ENCODE measurements at regions not wholly inside any gene's neighbourhood (a gene's known extent, or its start where the extent isn't known, plus 50 kb on each side); places are given as distances from the start of the nearest gene placed in this dataset.

DNA sequence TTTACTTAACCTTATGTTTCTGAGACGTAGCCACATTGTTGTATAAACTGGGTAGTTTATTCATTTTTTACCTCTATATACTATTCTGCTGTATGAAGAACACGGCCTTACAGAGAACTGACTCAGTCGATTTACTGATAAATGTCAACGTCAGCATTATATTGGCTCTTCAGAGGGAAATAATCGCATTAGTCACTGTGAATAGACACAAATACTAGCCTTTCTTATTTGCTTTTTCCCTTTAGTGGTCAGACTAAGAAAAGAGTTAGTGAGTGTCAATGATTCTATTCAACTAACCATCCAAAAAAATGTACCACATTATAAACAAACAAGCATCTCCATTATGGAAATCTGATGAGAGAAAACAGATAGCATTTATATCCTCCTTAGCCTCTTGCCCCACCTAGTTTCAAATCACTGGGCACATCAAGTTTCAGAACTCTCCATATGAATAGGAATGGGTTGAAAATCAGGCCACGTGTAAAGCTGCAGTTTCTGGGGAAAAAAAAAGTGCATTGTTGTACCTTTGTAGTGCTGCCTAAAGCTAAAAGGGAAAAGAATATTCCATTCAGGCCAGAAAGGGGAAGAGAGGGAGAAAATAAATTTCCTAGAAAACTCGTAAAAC, 146.7 kb upstream of the VCX3A start:
- Histone ChIP-seq H3K4me3 (ENCODE audit: control insufficient read depth in 1 of 7, extremely low read depth in 1 of 7, insufficient read depth in 4 of 7, low read depth in 2 of 7, low read length in 6 of 7) (no peak overlapping the region), H3K9me3 (ENCODE audit: control extremely low read depth in 1 of 5, control insufficient read depth in 4 of 5, insufficient read depth in 2 of 5, low read depth in 1 of 5, low read length in 4 of 5) (no peaks in the 10 kb centered on the region), H3K27me3 (replicated peaks in 2 of 5; ENCODE audit: control insufficient read depth in 4 of 5, insufficient read depth in 5 of 5, low read length in 4 of 5) (no peaks in the 10 kb centered on the region), H3K27ac (ENCODE audit: insufficient read depth in 1 of 2, low read depth in 1 of 2, low read length in 2 of 2, poor library complexity in 1 of 2, severe bottlenecking in 2 of 2) (no peak overlapping the region), H3K4me1 (ENCODE audit: control extremely low read depth in 1 of 4, control insufficient read depth in 4 of 4, insufficient read depth in 4 of 4, low read length in 3 of 4) (no peaks in the 10 kb centered on the region), H3K36me3 (ENCODE audit: control insufficient read depth in 4 of 4, insufficient read depth in 4 of 4, low read length in 3 of 4) (no peaks in the 10 kb centered on the region)
- ChIA-PET CTCF (no interaction called here), POLR2A (no interaction called here)
- DNase-seq: no peak
- 76% methylated on average over 4 of the region's 7 CpGs for WGBS (ENCODE audit: insufficient coverage)

DNA sequence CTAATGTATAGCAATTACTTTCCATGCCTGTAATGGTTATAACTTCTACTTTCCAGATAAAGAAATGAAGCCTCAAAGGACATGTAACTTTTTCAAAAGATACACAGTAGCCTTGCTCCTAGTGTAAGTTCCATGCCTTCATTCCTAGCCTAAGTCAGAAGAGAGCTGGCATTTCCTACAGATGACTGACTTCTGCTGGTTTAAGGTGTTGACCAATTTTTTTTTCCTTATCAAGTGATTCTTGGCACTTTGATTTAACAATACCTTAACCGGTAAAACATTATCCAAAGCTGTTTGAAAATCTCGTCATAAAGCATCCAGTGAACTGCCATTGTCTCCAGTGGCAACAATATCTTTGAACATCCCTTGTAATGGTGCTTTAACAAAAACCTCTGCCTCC, 145.1 kb upstream of the VCX3A start:
- Histone ChIP-seq H3K27ac (ENCODE audit: insufficient read depth in 1 of 2, low read depth in 1 of 2, low read length in 2 of 2, poor library complexity in 1 of 2, severe bottlenecking in 2 of 2) (no peak overlapping the region), H3K4me3 (ENCODE audit: control insufficient read depth in 1 of 7, extremely low read depth in 1 of 7, insufficient read depth in 4 of 7, low read depth in 2 of 7, low read length in 6 of 7) (no peak overlapping the region), H3K4me1 (ENCODE audit: control extremely low read depth in 1 of 4, control insufficient read depth in 4 of 4, insufficient read depth in 4 of 4, low read length in 3 of 4) (no peaks in the 10 kb centered on the region), H3K27me3 (replicated peaks in 2 of 5; ENCODE audit: control insufficient read depth in 4 of 5, insufficient read depth in 5 of 5, low read length in 4 of 5) (no peaks in the 10 kb centered on the region), H3K9me3 (ENCODE audit: control extremely low read depth in 1 of 5, control insufficient read depth in 4 of 5, insufficient read depth in 2 of 5, low read depth in 1 of 5, low read length in 4 of 5) (no peaks in the 10 kb centered on the region), H3K36me3 (ENCODE audit: control insufficient read depth in 4 of 4, insufficient read depth in 4 of 4, low read length in 3 of 4) (no peaks in the 10 kb centered on the region)
- 95% methylated on average over 2 of the region's 2 CpGs for WGBS (ENCODE audit: insufficient coverage)
- DNase-seq: no peak
- POLR2A ChIA-PET: no interaction called here
- CTCF ChIA-PET: no interaction called here

DNA sequence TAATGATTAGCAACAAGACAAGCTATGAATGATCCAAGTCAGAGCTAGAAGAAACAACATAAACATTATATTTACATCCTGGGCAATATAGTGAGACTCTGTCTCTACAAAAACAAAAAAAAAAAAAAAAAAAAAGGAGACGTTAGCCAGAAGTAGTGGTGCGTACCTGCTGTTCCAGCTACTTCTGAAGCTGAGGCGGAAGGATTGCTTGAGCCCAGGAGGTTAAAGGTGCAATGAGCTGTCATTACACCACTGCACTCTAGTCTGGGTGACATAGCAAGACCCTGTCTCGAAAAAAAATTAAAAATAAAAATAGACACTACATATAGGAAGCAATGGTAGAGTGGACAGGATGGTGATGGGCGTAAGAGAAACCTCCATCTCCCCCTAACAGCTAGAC, 144.6 kb upstream of the VCX3A start:
- H3K27me3 ChIP-seq (replicated peaks in 2 of 5; ENCODE audit: control insufficient read depth in 4 of 5, insufficient read depth in 5 of 5, low read length in 4 of 5): no peaks in the 10 kb centered on the region
- no peaks in the 10 kb centered on the region for H3K9me3 ChIP-seq (ENCODE audit: control extremely low read depth in 1 of 5, control insufficient read depth in 4 of 5, insufficient read depth in 2 of 5, low read depth in 1 of 5, low read length in 4 of 5)
- H3K4me3 ChIP-seq (ENCODE audit: control insufficient read depth in 1 of 7, extremely low read depth in 1 of 7, insufficient read depth in 4 of 7, low read depth in 2 of 7, low read length in 6 of 7): no peak overlapping the region
- ChIA-PET CTCF (no interaction called here), POLR2A (no interaction called here)
- WGBS (ENCODE audit: insufficient coverage): no CpG with 5 or more reads among the region's 5 CpGs
- DNase-seq: no peak
- H3K4me1 ChIP-seq (ENCODE audit: control extremely low read depth in 1 of 4, control insufficient read depth in 4 of 4, insufficient read depth in 4 of 4, low read length in 3 of 4): no peaks in the 10 kb centered on the region
- no peak overlapping the region for H3K27ac ChIP-seq (ENCODE audit: insufficient read depth in 1 of 2, low read depth in 1 of 2, low read length in 2 of 2, poor library complexity in 1 of 2, severe bottlenecking in 2 of 2)
- no peaks in the 10 kb centered on the region for H3K36me3 ChIP-seq (ENCODE audit: control insufficient read depth in 4 of 4, insufficient read depth in 4 of 4, low read length in 3 of 4)

DNA sequence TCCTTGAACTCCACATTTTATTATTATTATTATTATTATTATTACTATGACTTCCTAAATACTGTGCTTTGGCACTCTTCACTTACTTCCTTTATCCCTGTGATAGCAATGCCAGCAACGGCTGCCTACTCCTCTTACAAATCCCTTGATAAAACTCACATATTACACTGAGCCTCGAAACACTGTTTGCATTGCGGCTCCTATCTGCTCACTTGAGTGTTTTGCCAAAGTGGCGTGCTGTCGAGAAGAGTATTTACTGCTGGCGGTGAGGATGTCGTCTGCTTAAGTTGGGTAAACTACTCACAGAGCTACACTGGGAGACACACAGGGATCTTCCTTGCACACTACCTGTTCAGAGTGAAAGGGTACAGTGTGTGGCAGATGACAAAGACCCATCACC, 143.4 kb upstream of the VCX3A start:
- H3K36me3 ChIP-seq (ENCODE audit: control insufficient read depth in 4 of 4, insufficient read depth in 4 of 4, low read length in 3 of 4): no peaks in the 10 kb centered on the region
- H3K4me3 ChIP-seq (ENCODE audit: control insufficient read depth in 1 of 7, extremely low read depth in 1 of 7, insufficient read depth in 4 of 7, low read depth in 2 of 7, low read length in 6 of 7): no peak overlapping the region
- CTCF ChIA-PET: no interaction called here
- 82% methylated on average over 5 of the region's 7 CpGs for WGBS (ENCODE audit: insufficient coverage)
- no peak for DNase-seq
- no peaks in the 10 kb centered on the region for H3K4me1 ChIP-seq (ENCODE audit: control extremely low read depth in 1 of 4, control insufficient read depth in 4 of 4, insufficient read depth in 4 of 4, low read length in 3 of 4)
- POLR2A ChIA-PET: no interaction called here
- no peaks in the 10 kb centered on the region for H3K27me3 ChIP-seq (replicated peaks in 2 of 5; ENCODE audit: control insufficient read depth in 4 of 5, insufficient read depth in 5 of 5, low read length in 4 of 5)
- H3K9me3 ChIP-seq (ENCODE audit: control extremely low read depth in 1 of 5, control insufficient read depth in 4 of 5, insufficient read depth in 2 of 5, low read depth in 1 of 5, low read length in 4 of 5): no peaks in the 10 kb centered on the region
- no peak overlapping the region for H3K27ac ChIP-seq (ENCODE audit: insufficient read depth in 1 of 2, low read depth in 1 of 2, low read length in 2 of 2, poor library complexity in 1 of 2, severe bottlenecking in 2 of 2)

DNA sequence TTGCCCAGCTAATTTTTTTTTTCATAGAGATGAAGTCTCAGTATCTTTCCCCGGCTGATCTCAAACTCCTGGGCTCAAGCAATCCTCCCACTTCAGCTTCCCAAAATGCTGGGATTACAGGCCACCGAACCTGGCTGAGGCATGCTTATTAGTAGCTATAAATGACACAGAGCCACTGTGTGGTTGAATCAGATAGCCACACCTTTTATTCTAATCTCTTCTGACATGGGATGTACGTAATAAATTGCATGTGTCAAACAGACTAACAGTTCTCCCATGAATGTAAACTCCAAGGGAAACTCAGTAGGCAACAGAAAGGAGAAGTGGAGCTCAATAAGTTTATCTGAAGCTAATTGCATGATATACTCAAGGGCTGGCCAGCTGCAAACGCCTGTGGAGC, 139.8 kb upstream of the VCX3A start:
- DNase-seq: no peak
- Histone ChIP-seq H3K27ac (ENCODE audit: insufficient read depth in 1 of 2, low read depth in 1 of 2, low read length in 2 of 2, poor library complexity in 1 of 2, severe bottlenecking in 2 of 2) (no peak overlapping the region), H3K9me3 (ENCODE audit: control extremely low read depth in 1 of 5, control insufficient read depth in 4 of 5, insufficient read depth in 2 of 5, low read depth in 1 of 5, low read length in 4 of 5) (no peaks in the 10 kb centered on the region), H3K27me3 (replicated peaks in 2 of 5; ENCODE audit: control insufficient read depth in 4 of 5, insufficient read depth in 5 of 5, low read length in 4 of 5) (no peaks in the 10 kb centered on the region), H3K4me1 (ENCODE audit: control extremely low read depth in 1 of 4, control insufficient read depth in 4 of 4, insufficient read depth in 4 of 4, low read length in 3 of 4) (no peaks in the 10 kb centered on the region), H3K4me3 (ENCODE audit: control insufficient read depth in 1 of 7, extremely low read depth in 1 of 7, insufficient read depth in 4 of 7, low read depth in 2 of 7, low read length in 6 of 7) (no peak overlapping the region), H3K36me3 (ENCODE audit: control insufficient read depth in 4 of 4, insufficient read depth in 4 of 4, low read length in 3 of 4) (no peaks in the 10 kb centered on the region)
- POLR2A ChIA-PET: no interaction called here
- CTCF ChIA-PET: no interaction called here
- 83% methylated on average over 4 of the region's 4 CpGs for WGBS (ENCODE audit: insufficient coverage)

DNA sequence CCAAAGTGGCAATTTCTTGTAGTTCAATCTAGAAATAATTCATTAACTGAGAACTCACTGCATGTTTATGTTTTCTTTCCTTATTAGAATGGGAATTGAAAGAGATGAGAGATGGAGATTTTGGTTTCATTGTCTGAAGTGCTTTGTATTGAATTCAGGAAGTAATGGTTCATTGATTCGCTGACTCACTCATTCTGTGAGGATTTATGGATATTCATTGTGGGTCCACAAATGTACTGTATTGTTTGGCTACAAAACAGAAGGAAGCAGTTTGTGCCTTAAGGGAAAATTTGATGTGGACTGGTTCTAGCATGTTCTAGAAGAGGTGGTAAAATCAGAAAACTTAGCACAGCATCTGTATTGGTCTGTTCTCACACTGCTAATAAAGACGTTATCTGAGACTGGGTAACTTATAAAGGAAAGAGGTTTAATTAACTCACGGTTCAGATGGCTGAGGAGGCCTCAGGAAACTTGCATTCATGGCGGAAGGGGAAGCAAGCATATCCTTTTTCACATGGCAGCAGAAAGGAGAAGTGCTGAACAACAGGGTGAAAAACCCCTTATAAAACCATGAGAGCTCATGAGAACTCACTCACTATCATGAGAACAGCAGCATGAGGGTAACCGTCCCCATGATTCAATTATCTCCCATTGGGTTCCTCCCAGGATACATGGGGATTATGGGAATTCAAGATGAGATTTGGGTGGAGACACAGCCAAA, 132.3 kb upstream of the VCX3A start:
- ChIA-PET POLR2A (no interaction called here), CTCF (no interaction called here)
- no peak for DNase-seq
- Histone ChIP-seq H3K4me1 (ENCODE audit: control extremely low read depth in 1 of 4, control insufficient read depth in 4 of 4, insufficient read depth in 4 of 4, low read length in 3 of 4) (no peaks in the 10 kb centered on the region), H3K9me3 (ENCODE audit: control extremely low read depth in 1 of 5, control insufficient read depth in 4 of 5, insufficient read depth in 2 of 5, low read depth in 1 of 5, low read length in 4 of 5) (peaks cover 0 to 2% (median 1%) of the 10 kb centered on the region in 5 experiments), H3K4me3 (ENCODE audit: control insufficient read depth in 1 of 7, extremely low read depth in 1 of 7, insufficient read depth in 4 of 7, low read depth in 2 of 7, low read length in 6 of 7) (no peak overlapping the region), H3K27ac (ENCODE audit: insufficient read depth in 1 of 2, low read depth in 1 of 2, low read length in 2 of 2, poor library complexity in 1 of 2, severe bottlenecking in 2 of 2) (no peak overlapping the region), H3K27me3 (replicated peaks in 2 of 5; ENCODE audit: control insufficient read depth in 4 of 5, insufficient read depth in 5 of 5, low read length in 4 of 5) (no peaks in the 10 kb centered on the region), H3K36me3 (ENCODE audit: control insufficient read depth in 4 of 4, insufficient read depth in 4 of 4, low read length in 3 of 4) (no peaks in the 10 kb centered on the region)
- 32% methylated on average over 3 of the region's 5 CpGs for WGBS (ENCODE audit: insufficient coverage)

DNA sequence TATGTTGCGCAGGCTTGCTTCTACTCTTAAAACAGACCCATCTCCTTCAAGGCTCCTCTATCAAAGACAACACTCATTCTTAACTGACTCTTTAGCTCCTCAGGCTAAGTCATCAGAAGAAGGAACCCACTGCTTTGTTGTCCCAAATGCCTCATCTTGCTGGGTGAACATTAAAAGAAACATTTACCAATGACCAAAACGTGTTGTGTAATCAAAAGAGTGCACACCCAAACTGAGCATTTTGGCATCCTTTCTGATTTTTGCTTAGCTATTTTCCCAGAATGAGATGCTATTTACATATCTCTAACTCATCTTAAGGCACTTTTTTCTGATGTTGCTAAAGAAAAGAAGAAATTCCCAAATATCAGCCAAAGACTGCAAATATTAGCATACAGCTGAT, 131.7 kb upstream of the VCX3A start:
- Histone ChIP-seq H3K4me3 (ENCODE audit: control insufficient read depth in 1 of 7, extremely low read depth in 1 of 7, insufficient read depth in 4 of 7, low read depth in 2 of 7, low read length in 6 of 7) (no peak overlapping the region), H3K36me3 (ENCODE audit: control insufficient read depth in 4 of 4, insufficient read depth in 4 of 4, low read length in 3 of 4) (no peaks in the 10 kb centered on the region), H3K4me1 (ENCODE audit: control extremely low read depth in 1 of 4, control insufficient read depth in 4 of 4, insufficient read depth in 4 of 4, low read length in 3 of 4) (no peaks in the 10 kb centered on the region), H3K9me3 (ENCODE audit: control extremely low read depth in 1 of 5, control insufficient read depth in 4 of 5, insufficient read depth in 2 of 5, low read depth in 1 of 5, low read length in 4 of 5) (peaks cover 0 to 3% (median 2%) of the 10 kb centered on the region in 5 experiments), H3K27ac (ENCODE audit: insufficient read depth in 1 of 2, low read depth in 1 of 2, low read length in 2 of 2, poor library complexity in 1 of 2, severe bottlenecking in 2 of 2) (no peak overlapping the region), H3K27me3 (replicated peaks in 2 of 5; ENCODE audit: control insufficient read depth in 4 of 5, insufficient read depth in 5 of 5, low read length in 4 of 5) (no peaks in the 10 kb centered on the region)
- no peak for DNase-seq
- 100% methylated on average over 1 of the region's 2 CpGs for WGBS (ENCODE audit: insufficient coverage)
- CTCF ChIA-PET: no interaction called here
- POLR2A ChIA-PET: no interaction called here
